HG03575 (cell line): ENCODE measurements at regions not wholly inside any gene's neighbourhood (a gene's known extent, or its start where the extent isn't known, plus 50 kb on each side); places are given as distances from the start of the nearest gene placed in this dataset.
"Not testable (repeated sequence)": the region's sequence is repeated elsewhere in the genome, so short reads cannot be mapped to it uniquely, and the experiment has no call there.

Experiments used
- ATAC-seq: cut with Tn5 transposase; IDR thresholded peaks from one replicate; pipeline ENCODE4 v1.9.1; 2021; ENCODE audit not compliant: unreplicated experiment, insufficient number of reproducible peaks, low FRiP score; ENCODE audit errors: extremely low read depth

DNA sequence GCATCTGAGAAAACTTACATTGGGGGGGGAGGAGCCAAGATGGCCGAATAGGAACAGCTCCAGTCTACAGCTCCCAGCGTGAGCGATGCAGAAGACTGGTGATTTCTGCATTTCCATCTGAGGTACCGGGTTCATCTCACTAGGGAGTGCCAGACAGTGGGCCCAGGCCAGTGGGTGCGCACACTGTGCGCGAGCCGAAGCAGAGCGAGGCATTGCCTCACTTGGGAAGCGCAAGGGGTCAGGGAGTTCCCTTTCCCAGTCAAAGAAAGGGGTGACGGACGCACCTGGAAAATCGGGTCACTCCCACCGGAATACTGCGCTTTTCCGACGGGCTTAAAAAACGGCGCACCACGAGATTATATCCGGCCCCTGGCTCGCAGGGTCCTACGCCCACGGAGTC lies 604.1 kb downstream of the TFAP2A start:
- ATAC-seq: not testable (repeated sequence)

DNA sequence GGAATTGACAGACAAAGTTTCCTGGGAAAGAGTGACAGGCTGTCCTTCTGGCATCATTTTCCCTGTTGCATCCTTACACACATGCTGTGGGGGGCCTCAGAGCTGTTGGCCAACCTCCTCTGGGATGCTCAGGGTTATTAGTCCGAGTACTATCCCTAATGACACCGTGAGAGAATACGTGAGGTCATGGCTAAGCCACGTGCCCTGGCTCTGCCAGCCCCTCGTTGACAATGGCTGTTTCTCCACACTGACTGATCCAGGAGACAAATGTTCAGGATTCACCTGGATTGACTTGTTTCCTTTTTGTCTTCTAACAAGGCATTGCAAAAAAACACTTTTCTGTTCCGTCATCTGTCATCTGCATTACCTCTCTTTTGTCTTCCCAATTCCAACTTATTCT lies 604.6 kb downstream of the TFAP2A start:
- no peak for ATAC-seq

DNA sequence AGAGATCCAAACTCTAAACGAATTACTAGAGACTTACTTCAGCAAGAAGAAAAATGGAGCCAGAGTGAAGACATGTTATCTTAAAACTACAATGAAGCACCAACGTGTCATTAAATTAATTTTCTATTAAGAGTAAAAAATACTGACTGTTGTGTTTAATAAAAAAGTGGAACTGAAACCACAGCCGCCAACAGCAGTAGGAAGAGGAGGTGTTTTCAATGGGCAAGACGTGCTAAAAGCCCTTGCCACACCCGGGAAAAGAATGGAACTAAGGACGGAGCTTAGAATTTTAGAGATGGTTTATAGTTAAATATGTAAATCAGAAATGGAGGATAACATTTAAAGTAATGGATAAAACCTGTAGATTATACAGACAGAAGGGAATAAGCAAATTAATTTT lies 608.7 kb downstream of the TFAP2A start:
- no peak for ATAC-seq

DNA sequence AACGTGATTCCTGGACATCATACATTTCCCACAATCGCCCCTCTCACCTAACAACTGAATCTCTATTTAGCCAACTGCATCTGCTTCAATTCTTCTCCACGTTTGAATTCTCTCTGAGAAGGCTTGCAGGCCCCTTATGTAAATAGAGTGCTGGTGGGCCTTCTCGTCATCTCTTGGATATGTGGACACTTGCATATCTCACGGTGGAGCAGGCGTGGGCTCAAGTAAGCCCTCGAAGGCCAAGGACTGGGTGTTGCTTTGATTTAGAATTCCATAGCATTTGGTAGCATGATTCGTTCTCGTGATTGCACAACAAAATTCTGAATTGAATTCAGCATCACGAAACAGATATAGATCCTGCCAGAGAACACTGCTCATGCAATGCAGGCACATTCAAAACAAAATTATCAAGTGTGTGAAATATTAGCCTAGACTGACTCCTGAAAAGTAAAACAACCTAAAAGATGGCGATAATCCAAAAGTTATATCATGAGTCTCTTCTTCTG lies 613.6 kb downstream of the TFAP2A start:
- no peak for ATAC-seq

DNA sequence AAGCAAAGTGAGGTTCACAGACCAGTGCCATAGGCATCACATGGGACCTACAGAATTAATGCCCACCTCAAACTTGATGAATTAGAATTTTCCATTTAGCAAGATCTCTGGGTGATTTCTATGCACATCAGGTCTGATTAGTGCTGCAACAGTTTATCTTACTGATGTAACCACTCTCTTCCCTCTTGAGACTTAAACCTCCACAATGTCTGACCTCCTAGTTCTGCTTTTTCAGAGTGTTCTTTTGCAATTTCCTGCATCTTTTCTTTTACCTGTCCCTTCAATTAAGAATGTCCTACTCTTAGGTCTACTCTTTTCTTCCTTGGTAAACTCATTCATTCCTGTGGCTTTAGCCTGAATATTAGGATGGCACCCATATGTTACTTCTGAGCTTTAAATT lies 615.3 kb downstream of the TFAP2A start:
- ATAC-seq: no peak

DNA sequence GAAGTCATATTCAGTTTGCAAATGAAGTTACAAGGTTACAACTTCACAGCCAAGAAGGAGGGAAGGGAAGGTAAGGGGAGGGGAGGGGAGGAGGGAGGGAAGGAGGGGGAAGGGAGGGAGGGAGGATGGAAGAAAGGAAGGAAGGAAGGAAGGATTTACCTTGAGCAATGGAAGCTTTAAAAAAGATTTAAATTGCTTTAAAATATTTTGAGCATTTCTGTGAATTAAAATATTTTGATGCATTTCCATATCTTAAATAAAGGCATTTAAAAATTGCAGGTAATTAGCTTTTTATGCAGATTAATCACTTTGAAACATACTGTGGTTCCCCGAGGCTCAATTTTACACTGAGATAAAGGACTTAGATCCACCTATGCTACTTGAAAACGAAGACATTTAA lies 618.0 kb downstream of the TFAP2A start:
- ATAC-seq: no peak

DNA sequence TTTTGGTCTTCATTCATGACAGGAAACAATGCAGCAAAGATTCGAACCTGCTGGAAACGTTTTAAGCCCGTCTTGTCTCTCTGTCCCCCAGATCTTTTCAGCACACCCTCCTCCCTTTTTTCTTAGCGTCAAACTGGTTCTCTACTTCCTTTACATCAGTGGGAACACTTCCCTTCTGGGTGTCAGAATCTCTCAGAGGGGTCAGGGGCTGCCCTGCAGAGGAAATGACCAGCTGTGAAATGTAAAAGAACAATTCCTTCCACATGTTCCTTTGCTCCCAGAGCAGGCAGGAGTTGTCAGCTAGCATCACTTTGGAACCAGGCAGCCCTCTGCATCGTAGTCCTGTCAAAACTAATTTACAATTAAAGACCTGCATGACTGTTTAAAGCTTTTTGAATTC lies 619.0 kb downstream of the TFAP2A start:
- ATAC-seq: no peak

DNA sequence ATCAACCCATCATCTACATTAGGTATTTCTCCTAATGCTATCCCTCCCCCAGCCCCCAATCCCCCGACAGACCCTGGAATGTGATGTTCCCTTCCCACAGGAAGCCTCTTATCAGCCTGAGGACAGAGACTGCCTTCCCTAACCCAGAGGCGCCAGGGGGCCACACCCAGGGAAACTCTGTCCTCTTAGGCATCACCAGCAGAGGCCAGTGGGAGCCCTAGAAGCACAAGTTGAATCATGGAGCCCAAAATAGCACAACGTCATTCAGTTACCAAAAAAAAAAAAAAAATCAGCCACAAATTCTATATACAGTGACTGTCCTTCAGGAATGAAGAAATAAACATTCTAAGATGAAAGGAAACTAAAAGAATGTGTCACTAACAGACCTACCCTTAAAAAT lies 625.7 kb downstream of the TFAP2A start:
- ATAC-seq: no peak

DNA sequence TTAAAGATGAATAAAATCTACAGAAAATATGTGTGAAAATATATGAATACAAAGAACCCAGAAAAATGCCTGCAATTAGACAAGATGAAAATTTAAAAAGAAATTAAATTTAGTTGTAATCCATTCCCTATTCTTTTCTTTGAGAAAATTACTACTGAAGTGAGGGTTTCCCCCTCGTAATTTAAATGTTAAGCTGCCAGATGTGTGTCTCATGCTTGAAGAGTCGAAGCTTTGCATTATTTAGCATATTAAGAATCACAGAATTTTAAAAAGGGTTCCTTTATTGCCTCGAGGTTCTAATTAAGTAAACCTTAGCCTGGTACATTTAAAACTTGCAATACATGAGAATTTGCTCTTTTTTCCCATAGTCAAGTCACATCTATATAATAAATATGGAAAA lies 630.1 kb downstream of the TFAP2A start:
- ATAC-seq: no peak

DNA sequence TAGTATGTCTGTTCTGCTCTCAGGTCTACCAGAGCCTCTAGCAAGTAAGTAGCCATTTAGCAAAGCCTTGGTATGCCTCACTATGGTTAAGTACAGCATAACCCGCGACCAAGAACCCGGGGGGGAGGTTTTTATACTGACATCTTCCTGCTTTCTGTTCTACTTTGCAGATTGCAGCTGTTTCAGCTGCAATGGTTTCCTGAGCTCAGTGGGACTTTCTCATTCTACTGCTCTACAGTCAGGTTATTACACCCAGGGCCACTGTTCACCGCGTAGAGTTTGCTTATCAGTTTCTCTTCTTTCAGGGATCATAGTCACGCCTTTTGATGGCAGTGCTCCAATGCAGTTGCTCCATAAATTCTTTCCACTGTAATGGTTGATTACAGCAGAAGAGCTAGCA lies 631.3 kb downstream of the TFAP2A start:
- ATAC-seq: no peak

DNA sequence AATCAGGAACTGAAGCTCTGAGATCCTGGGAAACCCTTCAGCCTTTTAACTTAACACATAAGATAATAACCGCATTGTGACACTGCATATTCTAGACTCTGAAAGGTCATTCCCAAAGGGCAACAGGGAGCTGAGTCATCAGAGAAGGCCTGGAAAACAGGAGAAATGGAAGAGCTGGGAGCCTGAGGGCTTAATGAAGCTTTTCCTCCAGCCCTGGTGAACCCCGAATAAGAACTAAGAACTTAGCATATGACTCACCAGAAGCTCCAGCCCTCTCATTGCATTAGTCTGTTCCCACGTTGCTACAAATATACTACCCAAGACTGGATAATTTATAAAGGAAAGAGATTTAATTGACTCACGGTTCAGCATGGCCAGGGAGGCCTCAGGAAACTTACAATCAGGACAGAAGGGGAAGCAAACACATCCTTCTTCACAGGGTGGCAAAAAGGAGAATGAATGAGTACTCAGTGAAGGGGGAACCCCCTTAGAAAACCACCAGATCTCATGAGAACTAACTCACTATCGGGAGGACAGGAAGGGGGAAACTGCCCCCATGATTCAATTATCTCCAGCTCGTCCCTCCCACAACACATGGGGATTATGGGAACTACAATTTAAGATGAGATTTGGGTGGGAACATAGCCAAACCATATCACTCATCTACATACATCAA lies 648.5 kb downstream of the TFAP2A start:
- peak; percentile 68 for ATAC-seq

DNA sequence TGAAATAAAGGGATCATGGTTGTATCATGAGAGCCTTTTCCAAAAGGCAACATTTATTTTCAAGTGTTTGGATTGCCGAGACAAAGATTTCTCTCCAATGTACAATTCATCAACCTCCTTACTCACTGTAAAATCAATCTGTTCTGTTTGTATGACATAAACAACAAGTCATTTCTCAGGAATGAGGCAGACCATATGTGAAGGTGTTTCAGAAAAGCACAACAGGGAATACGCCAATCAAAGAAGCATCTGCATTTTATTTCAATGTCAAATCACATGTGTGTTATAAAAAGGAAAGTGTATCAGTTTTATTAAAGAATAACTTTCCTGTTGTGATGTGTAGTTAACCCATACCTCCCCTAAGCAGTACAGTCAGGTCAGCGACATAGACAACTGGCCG lies 653.7 kb downstream of the TFAP2A start:
- no peak for ATAC-seq

DNA sequence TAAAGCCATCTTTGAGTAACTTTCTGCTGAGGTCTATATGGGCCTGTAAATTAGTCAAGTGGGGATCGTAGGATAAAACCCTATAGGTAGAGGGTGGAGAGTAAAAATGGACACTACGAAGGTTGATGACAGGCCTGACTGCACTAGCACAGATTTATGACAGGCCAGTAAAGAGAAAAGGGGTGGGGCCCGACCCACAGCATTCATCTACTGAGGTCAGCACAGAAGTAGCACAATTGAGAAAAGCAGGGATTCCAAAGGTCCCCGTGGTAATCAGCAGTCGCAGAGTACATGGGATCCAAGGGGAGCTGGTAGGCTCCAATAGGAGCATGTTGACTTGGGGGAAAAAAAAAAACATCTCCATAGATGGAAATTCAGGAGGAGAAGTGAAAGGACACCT lies 660.4 kb downstream of the TFAP2A start:
- ATAC-seq: no peak

DNA sequence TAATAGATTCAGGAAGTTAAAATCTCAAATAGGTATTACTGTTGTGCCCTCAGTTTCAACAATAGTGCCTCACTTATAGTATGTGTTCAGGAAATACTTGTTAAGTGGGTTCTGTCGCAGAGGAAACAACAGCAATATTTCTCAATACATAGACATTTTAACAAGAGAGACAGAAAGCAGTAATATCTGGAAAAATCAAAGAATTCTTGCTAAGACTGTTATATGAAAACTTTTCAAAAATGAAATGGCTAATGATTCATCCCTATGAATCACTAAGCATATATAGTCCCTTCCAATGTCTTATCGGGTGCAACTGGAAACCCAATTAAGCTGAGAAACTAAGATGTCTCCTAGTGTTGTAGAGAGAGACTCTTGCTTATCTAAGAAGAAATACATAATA lies 668.9 kb downstream of the TFAP2A start:
- ATAC-seq: no peak

DNA sequence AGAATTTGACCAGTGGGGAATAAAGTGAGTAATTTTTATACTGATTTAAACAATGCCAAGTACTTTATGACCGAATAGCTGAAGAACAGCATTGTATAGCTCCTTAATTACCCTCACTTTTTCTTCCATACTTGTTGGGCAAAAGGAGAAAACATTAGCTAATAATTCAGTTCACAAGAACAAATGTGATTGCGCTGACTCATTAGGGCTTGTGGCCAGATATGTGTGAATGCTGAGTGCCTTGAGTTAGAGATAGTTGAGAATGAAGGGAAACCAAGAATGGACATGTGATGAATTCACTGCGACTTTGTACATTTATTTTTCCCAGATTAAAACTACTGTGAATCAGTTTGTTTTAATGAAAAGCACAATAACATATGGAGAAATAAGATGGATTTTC lies 669.4 kb downstream of the TFAP2A start:
- ATAC-seq: no peak

DNA sequence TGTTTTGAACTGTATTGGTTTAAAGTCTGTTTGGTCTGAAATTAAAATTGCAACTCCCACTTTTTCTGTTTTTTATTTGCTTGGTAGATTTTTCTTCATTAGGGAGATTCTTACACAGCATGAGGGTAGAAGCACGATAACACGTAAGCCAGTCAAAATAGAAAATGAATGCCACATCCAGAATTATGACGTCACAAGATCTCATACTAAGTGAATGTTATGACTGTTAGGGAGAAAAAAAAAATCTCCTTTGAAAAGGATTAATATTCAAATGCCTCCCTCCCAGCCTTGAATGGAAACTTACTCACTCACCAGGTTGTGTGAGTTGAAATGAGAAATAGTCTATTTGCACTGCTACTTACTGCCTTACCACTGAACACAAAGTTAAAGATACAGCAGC lies 670.8 kb downstream of the TFAP2A start:
- no peak for ATAC-seq

DNA sequence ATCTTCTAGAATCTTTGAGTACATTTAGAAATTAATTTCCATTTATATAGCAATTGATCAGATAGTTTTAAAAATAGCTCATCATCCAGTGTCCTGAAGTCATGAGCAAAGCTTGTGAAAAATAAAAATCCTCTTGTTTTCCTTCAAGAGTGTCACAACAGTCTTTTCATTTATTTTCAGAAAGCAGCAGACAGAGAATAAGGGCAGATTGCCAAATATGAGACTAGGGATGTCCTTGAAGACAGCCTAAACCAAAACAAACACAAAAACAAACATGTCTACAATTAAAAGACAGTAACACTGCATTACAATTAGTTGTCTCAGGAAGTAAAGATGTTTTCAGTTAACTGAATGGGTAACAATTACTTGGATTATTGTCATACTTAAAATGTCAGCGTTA lies 682.8 kb downstream of the TFAP2A start:
- ATAC-seq: no peak

DNA sequence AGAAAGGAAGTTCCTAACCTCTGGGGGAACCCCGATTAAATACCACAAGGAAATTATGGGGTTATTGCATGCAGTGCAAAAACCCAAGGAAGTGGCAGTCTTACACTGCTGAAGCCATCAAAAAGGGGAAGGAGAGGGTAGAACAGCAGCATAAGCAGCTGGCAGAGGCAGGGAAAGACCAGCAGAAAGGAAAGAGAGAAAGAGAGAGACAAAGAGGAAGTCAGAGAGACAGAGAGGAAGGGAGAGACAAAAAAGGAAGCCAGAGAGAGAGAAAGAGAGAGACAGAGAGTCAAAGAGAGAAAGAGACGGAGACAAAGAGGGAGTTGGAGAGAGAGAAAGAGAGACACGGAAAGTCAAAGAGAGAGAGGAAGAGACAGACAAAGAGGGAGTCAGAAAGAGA lies 689.1 kb downstream of the TFAP2A start:
- not testable (repeated sequence) for ATAC-seq

DNA sequence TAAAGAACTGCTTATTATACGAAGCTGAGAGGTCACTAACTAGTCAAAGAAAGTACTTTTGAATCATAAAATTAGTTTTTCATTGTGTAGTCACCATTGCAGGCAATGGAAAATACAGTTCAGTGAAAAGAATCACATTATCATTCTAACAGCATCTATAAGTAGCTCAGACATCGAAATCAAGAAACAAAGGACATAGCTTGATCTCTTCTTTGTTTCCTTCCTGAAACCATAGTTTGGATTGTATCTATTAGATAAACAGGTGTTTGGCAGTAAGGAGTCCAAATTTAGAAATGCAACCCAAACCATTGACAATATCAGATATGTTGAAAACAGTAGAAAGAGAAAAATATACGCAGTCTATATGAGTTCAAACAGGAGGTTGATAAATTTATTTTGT lies 697.3 kb downstream of the TFAP2A start:
- no peak for ATAC-seq

DNA sequence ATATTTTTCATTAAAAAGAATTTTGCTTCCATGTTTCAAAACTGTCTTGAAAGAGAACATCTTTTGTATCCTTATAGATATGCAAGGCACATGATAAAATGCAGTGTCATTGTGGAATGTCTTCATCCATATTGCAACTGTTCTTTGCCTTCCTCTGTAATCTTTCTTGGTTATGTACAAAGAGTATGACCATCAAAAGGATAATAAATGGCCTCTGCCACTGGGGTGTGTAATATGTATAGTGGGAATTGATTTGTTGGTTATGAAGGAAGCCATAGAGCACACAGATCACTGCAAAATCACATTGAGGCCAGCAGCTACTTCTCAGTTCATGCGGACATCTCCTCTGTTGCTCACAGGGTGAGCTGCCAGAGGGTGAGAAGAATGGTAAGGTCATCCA lies 703.5 kb downstream of the TFAP2A start:
- ATAC-seq: no peak

DNA sequence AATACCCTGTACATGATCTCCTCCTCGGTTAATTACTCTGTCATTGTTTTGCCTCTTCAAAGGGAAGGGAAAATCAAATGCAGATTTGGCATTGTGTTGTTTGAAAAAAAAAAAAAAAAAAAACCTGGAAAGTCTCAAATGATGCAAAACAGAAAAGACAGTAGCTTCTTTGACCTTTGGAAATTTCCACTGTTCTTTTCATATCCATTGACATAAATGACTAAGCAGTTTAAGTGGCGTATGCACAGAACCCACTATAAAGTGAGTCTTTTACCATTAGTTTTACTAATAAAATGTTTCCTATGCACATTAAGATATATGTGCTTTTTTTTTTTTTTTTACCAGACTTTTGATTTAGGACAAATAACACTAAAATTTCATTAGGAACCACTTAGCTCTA lies 704.3 kb downstream of the TFAP2A start:
- no peak for ATAC-seq
